ENCODE measurements at regions not wholly inside any gene's neighbourhood (a gene's known extent, or its start where the extent isn't known, plus 50 kb on each side); places are given as distances from the start of the nearest gene placed in this dataset.

- no peak for DNase-seq (ENCODE audit: low read depth in 1 of 2, low spot score in 1 of 2)
Observed at GRCh38 chr2:52289741-52290140, 1257.8 kb upstream of the NRXN1 start.

GRCh38 chr2:52288596-52288995 is 1256.7 kb upstream of the NRXN1 start:
- no peaks in the 10 kb centered on the region for H3K4me1 ChIP-seq
- H3K4me2 ChIP-seq = no peak overlapping the region
- no peak overlapping the region for H3K4me3 ChIP-seq
- POLR2A ChIA-PET = no interaction called here
- H3K9me3 ChIP-seq = peaks cover 9% of the 10 kb centered on the region; the same call in 1 of the 3 replicates
- ATAC-seq = no peak
- no peak for TF ChIP-seq EHF (CRISPR knock-in tag; IDR thresholded peaks at IDR 0.05)
- no peak for TF ChIP-seq BHLHE40 (IDR thresholded peaks at IDR 0.05; ENCODE audit: low read depth, low read length)
- TF ChIP-seq RAD21 (conservative IDR thresholded peaks at IDR 0.05 in 1 of 2, IDR thresholded peaks at IDR 0.05 in 1 of 2) = no peak
- no peak for TF ChIP-seq ESRRA (IDR thresholded peaks at IDR 0.05; ENCODE audit: borderline replicate concordance, low read length)
- TF ChIP-seq RCOR1 (IDR thresholded peaks at IDR 0.05; ENCODE audit: low read depth, low read length) = no peak
- no peak for TF ChIP-seq ZC3H11A (IDR thresholded peaks at IDR 0.05)
- TF ChIP-seq RARB (CRISPR knock-in tag; IDR thresholded peaks at IDR 0.05) = no peak
- TF ChIP-seq MAFK (IDR thresholded peaks at IDR 0.05; ENCODE audit: partially characterized antibody) = no peak
- no peak for TF ChIP-seq RFX5 (IDR thresholded peaks at IDR 0.05)
- no peak for TF ChIP-seq KDM1A (IDR thresholded peaks at IDR 0.05; ENCODE audit: low read depth)
- TF ChIP-seq ATOH8 (CRISPR knock-in tag; IDR thresholded peaks at IDR 0.05; ENCODE audit: low read depth) = no peak
- no peak for TF ChIP-seq JUNB (IDR thresholded peaks at IDR 0.05)
- no peak overlapping the region for H3K27ac ChIP-seq
- DNase-seq (ENCODE audit: low read depth in 1 of 2, low spot score in 1 of 2) = no peak
- CTCF ChIA-PET = no interaction called here
- no peak for FAIRE-seq

More at GRCh38 chr2:52289741-52290140, 1257.8 kb upstream of the NRXN1 start:
- ChIA-PET CTCF (no interaction called here), POLR2A (no interaction called here)
- TF ChIP-seq POLR2AphosphoS2 (conservative IDR thresholded peaks at IDR 0.05; ENCODE audit: low read length) = no peak
- no peak for TF ChIP-seq PBX3 (IDR thresholded peaks at IDR 0.05)
- TF ChIP-seq E2F6 (IDR thresholded peaks at IDR 0.05; ENCODE audit: borderline replicate concordance, low read depth) = no peak
- TF ChIP-seq ATOH8 (CRISPR knock-in tag; IDR thresholded peaks at IDR 0.05; ENCODE audit: low read depth) = no peak
- TF ChIP-seq JUN (IDR thresholded peaks at IDR 0.05) = no peak
- no peak for TF ChIP-seq MAZ (IDR thresholded peaks at IDR 0.05; ENCODE audit: borderline replicate concordance, low read depth, low read length)
- no peak for TF ChIP-seq BHLHE40 (IDR thresholded peaks at IDR 0.05; ENCODE audit: low read depth, low read length)
- TF ChIP-seq MAX (IDR thresholded peaks at IDR 0.05) = no peak
- no peak for TF ChIP-seq REST (IDR thresholded peaks at IDR 0.05)
- TF ChIP-seq HES2 (IDR thresholded peaks at IDR 0.05) = no peak
- no peak for TF ChIP-seq RARB (CRISPR knock-in tag; IDR thresholded peaks at IDR 0.05)
- TF ChIP-seq ESRRA (IDR thresholded peaks at IDR 0.05; ENCODE audit: borderline replicate concordance, low read length) = no peak
- FAIRE-seq (no peak), ATAC-seq (no peak)
- Histone ChIP-seq H3K27ac (no peak overlapping the region), H3K4me3 (no peak overlapping the region), H3K4me2 (no peak overlapping the region), H3K9me3 (no peaks in the 10 kb centered on the region), H3K4me1 (no peaks in the 10 kb centered on the region)

Data from A549 (cell line).